ENCODE measurements at regions not wholly inside any gene's neighbourhood (a gene's known extent, or its start where the extent isn't known, plus 50 kb on each side); places are given as distances from the start of the nearest gene placed in this dataset.

GRCh38 chr1:143691971-143692529 lies 279.7 kb downstream of the FAM72C start:
- H4K20me1 ChIP-seq (ENCODE audit: insufficient read depth, low read length): no peaks in the 10 kb centered on the region
- H3K36me3 ChIP-seq (replicated peaks in 1 of 2; ENCODE audit: control insufficient read depth in 1 of 2, insufficient read depth in 2 of 2, low read length in 2 of 2): no peaks in the 10 kb centered on the region
- WGBS (ENCODE audit: low lambda C conversion rate): 22% methylated on average over 25 of the region's 29 CpGs
- no TSS peak for BruUV-seq (replicated peaks)
- ATAC-seq: no peak
- H3K4me2 ChIP-seq (ENCODE audit: low read depth, low read length): no peak overlapping the region
- CTCF ChIA-PET (ENCODE audit: low intra/inter-chr PET ratio, low total read pairs): no interaction called here
- H2AFZ ChIP-seq (ENCODE audit: low read length): no peak overlapping the region
- H3K9ac ChIP-seq (ENCODE audit: insufficient read depth, low read depth, low read length): no peak overlapping the region
- peaks cover 0 to 14% of the 10 kb centered on the region in 2 experiments; a peak in 4 of 5 replicates for H3K27me3 ChIP-seq (ENCODE audit: control insufficient read depth in 1 of 2, insufficient read depth in 2 of 2, low read length in 2 of 2)
- H3K79me2 ChIP-seq (ENCODE audit: insufficient read depth, low read length): no peaks in the 10 kb centered on the region
- intact Hi-C loops (cut with micrococcal nuclease; ENCODE audit: unreplicated experiment) (no loop called here), in situ Hi-C loops (cut with HindIII; ENCODE audit: extremely low pct_ligation_motif_present, low pct_unique_long_range_greater_than_20kb) (no loop called here)
- H3K4me3 ChIP-seq (replicated peaks in 1 of 3; ENCODE audit: insufficient read depth in 1 of 3, low read depth in 2 of 3, low read length in 3 of 3): no peak overlapping the region
- no peak for DNase-seq (ENCODE audit: low spot score)
- no peaks in the 10 kb centered on the region for H3K4me1 ChIP-seq (ENCODE audit: insufficient read depth, low read length)
- no peak overlapping the region for H3K27ac ChIP-seq (ENCODE audit: extremely low read length, insufficient read depth, low read length)
- POLR2A ChIA-PET: no interaction called here
- FAIRE-seq: no peak
- H3K9me3 ChIP-seq (ENCODE audit: low read length): no peaks in the 10 kb centered on the region
- no peak for TF ChIP-seq ZBTB42 (CRISPR knock-in tag; IDR thresholded peaks at IDR 0.05)
- no peak for TF ChIP-seq ZBTB37 (CRISPR knock-in tag; IDR thresholded peaks at IDR 0.05)
- TF ChIP-seq ZFAT (CRISPR knock-in tag; conservative IDR thresholded peaks at IDR 0.05): no peak
- TF ChIP-seq LBX2 (CRISPR knock-in tag; IDR thresholded peaks at IDR 0.05; ENCODE audit: borderline replicate concordance): no peak

GRCh38 chr1:143691400-143691891 lies 280.3 kb downstream of the FAM72C start:
- no TSS peak for BruUV-seq (replicated peaks)
- ATAC-seq: peak; percentile 57; the same call in 2 of the 3 replicates
- CTCF ChIA-PET (ENCODE audit: low intra/inter-chr PET ratio, low total read pairs): no interaction called here

More at GRCh38 chr1:143691400-143691891, 280.3 kb downstream of the FAM72C start:
- H3K4me3 ChIP-seq (replicated peaks in 1 of 3; ENCODE audit: insufficient read depth in 1 of 3, low read depth in 2 of 3, low read length in 3 of 3): no peak overlapping the region
- no peak overlapping the region for H3K27ac ChIP-seq (ENCODE audit: extremely low read length, insufficient read depth, low read length)
- no peaks in the 10 kb centered on the region for H4K20me1 ChIP-seq (ENCODE audit: insufficient read depth, low read length)
- TF ChIP-seq YY1 (IDR thresholded peaks at IDR 0.05; ENCODE audit: insufficient read depth, insufficient replicate concordance, low read depth, low read length): no peak
- in situ Hi-C loops (cut with HindIII; ENCODE audit: extremely low pct_ligation_motif_present, low pct_unique_long_range_greater_than_20kb): no loop called here
- POLR2A ChIA-PET: no interaction called here
- no peak for FAIRE-seq
- intact Hi-C loops (cut with micrococcal nuclease; ENCODE audit: unreplicated experiment): no loop called here
- no peak overlapping the region for H3K4me2 ChIP-seq (ENCODE audit: low read depth, low read length)
- peak; percentile 3 for DNase-seq (ENCODE audit: low spot score)
- peaks cover 0 to 14% of the 10 kb centered on the region in 2 experiments for H3K27me3 ChIP-seq (ENCODE audit: control insufficient read depth in 1 of 2, insufficient read depth in 2 of 2, low read length in 2 of 2)
- H3K9me3 ChIP-seq (ENCODE audit: low read length): no peaks in the 10 kb centered on the region
- H3K9ac ChIP-seq (ENCODE audit: insufficient read depth, low read depth, low read length): no peak overlapping the region
- no peaks in the 10 kb centered on the region for H3K36me3 ChIP-seq (replicated peaks in 1 of 2; ENCODE audit: control insufficient read depth in 1 of 2, insufficient read depth in 2 of 2, low read length in 2 of 2)
- H3K4me1 ChIP-seq (ENCODE audit: insufficient read depth, low read length): no peaks in the 10 kb centered on the region
- no peaks in the 10 kb centered on the region for H3K79me2 ChIP-seq (ENCODE audit: insufficient read depth, low read length)
- 0% methylated on average over 8 of the region's 27 CpGs for WGBS (ENCODE audit: low lambda C conversion rate)
- H2AFZ ChIP-seq (ENCODE audit: low read length): no peak overlapping the region
